GM19023 (cell line): ENCODE measurements at regions not wholly inside any gene's neighbourhood (a gene's known extent, or its start where the extent isn't known, plus 50 kb on each side); places are given as distances from the start of the nearest gene placed in this dataset.
"Not testable (repeated sequence)": the region's sequence is repeated elsewhere in the genome, so short reads cannot be mapped to it uniquely, and the experiment has no call there.

ENCODE experiments used
- ATAC-seq: cut with Tn5 transposase; IDR thresholded peaks from one replicate; pipeline ENCODE4 v1.9.1; 2021; ENCODE audit warnings: mild to moderate bottlenecking, moderate library complexity; ENCODE audit not compliant: unreplicated experiment

DNA sequence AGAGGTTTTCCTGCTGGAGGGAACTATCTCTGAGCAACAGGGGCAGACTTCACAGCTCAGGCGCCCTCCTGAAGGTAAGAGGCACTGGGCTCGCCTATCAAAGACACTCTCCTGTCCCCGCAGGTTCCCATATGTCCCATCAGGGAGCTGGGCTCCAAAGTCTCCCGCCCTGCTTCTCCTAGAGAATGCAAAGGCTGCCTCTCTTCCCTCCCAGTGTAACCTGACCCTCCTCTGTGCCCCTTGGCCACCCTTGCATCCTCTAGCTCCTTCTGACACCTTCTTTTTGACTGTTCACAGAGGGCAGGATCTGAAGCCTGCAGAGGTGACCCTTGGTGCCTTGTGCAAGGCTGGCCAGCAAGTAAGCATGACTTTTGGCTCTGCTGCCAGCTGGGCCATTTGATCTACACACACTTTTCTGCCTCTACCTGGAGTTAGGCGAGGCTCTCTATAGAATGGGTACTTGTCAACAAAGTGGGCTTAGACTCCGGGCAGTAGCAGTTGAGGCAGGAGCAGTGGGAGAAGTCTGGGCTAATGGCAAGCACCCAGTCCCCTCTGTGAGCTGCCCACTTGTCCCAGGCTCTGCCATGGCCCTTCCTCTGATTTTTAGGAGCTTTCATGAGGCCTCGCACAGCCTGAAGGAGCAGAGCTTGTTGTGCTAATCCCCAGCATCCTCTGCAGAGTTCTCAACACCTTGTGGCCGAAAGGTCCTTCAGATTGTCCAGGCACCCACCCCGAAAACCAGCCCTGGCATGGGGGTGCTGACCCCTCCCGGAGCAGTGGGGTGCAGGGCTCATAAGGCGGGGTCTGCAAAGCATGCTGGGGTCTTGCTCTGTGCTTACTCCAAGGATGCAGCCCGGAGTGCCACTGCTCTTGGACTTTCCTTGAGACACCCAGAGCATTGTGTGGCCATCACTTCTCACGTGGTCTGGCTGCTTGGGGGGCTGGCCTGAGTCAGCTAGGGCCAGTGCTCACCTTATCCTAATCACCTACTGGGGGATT is 122.9 kb downstream of the METRNL start:
- no peak for ATAC-seq

DNA sequence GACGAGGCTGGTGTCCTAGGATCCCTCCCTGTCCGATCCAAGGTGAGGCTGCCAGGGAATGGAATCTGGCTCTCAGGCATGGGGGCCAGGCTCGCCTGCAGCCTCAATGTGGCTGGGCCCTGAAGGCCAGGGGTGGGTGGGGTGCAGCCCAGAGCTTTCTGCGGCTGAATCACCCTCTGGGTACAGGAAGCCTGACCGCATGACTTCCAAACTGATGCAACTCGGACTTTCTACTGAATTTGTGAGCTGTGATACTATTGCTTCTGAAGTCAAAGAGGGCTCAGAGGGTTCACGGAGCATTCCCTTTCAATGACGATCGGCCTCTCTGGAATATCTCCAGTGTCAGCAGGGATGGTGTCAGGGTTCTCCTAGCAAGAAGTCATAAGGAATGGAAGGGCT is 123.7 kb downstream of the METRNL start:
- no peak for ATAC-seq

DNA sequence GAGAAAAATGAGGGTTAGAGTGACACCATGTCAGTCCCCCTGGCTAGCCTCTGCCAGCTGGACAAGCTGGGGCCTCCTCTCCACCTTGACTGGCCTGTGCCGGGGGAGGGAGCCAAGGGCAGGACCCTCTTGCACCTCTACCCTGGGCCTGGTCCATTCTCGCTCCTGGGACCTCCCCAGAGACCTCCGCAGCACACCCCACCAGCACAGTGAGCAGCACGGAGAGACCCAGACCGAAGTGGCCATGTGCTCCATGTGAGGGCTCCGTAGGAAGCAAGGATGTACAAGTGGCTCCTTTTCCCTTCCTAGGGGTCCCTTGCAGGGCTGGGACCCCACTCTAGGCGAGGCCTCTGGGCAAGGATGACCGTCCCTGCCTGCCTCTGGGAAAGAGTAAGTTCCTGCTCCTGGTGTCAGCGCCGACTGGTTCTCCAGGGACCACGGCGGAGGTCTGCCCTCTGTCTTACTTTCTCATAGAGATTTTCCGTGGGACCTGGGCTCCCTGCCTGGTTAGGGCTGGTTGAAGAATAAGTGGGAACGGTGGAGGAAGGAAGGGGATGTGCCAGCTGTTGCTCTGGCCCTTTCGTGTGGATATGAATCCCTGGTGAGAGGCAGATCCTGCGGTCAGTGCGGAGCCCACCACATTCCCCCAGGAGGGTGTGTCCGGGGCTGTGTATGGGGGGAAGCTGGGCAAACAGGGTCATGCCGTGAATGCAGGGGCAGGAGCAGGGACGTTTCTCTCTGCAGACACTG is 124.2 kb downstream of the METRNL start:
- ATAC-seq: no peak

DNA sequence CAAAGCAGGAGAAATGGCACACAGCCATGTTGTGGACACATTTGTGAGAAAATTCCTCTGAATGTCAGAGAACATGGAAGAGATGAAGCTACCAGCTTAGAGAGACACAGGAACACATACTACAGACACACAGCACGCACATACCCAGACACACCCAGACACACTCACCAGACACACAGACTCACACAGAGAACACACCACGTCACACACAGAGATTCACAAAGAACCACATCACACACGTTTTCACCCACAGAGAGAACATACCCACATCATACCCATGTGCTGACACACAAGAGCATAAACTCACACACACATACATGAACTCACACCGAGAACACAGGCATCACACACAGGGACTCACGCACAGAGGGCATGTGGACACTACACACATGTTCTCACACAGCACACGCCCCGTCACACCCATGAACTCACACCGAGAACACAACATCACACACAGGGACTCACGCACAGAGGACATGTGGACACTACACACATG is 124.9 kb downstream of the METRNL start:
- no peak for ATAC-seq

DNA sequence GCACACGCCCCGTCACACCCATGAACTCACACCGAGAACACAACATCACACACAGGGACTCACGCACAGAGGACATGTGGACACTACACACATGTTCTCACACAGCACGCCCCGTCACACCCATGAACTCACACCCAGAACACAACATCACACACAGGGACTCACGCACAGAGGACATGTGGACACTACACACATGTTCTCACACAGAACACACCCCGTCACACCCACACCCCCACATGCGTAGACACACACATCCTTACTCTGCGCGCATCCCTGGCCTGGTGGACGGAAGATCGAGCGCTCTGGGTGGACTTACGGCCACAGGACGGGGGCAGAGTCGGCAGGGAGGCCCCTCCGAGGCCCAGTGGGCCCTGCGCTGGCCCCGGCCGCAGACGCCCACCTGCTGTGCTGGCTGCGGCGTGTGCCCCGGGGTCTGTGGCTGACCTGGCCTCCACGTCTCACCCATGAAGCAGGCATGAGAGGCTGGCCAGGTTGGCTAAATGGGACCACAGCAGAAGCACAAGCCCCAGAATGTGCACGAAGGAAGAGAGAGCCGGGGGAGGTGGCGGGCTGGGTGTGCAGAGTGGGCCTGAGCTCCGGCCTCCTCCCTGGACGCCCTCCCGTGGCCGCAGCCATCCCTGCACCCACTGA is 125.5 kb downstream of the METRNL start:
- not testable (repeated sequence) for ATAC-seq

DNA sequence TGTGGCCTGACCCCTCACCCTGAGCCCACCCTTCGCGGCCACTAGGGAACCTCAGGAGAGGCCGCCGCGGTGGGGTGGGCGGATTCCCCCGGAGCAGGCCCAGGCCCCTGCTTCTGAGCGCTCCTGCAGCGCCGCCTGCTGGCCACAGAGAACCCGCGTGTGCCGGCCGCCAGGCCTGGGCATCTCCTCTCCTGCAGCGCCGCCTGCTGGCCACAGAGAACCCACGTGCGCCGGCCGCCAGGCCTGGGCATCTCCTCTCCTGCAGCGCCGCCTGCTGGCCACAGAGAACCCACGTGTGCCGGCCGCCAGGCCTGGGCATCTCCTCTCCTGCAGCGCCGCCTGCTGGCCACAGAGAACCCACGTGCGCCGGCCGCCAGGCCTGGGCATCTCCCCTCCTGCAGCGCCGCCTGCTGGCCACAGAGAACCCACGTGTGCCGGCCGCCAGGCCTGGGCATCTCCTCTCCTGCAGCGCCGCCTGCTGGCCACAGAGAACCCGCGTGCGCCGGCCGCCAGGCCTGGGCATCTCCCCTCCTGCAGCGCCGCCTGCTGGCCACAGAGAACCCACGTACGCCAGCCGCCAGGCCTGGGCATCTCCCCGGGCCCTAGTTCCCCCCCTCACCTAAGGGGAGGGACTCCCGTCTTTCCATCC is 126.1 kb downstream of the METRNL start:
- ATAC-seq: not testable (repeated sequence)

DNA sequence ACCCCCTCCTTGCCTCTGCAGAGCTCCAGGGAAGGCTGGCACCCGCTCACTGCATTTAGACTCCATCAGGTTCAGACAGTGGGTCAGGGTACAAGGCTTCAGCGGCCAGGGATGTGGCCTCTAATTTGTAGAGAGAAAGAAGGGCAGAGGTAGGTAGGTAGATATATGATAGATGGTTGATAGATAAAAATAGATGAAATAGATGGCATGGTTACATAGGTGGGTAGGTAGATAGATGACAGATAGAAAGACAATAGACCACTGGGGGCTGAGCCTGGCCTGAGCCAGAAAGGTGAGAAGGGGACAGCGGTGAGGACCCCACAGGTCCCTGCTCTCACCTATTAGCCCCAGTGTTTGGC is 126.6 kb downstream of the METRNL start:
- ATAC-seq: not testable (repeated sequence)

DNA sequence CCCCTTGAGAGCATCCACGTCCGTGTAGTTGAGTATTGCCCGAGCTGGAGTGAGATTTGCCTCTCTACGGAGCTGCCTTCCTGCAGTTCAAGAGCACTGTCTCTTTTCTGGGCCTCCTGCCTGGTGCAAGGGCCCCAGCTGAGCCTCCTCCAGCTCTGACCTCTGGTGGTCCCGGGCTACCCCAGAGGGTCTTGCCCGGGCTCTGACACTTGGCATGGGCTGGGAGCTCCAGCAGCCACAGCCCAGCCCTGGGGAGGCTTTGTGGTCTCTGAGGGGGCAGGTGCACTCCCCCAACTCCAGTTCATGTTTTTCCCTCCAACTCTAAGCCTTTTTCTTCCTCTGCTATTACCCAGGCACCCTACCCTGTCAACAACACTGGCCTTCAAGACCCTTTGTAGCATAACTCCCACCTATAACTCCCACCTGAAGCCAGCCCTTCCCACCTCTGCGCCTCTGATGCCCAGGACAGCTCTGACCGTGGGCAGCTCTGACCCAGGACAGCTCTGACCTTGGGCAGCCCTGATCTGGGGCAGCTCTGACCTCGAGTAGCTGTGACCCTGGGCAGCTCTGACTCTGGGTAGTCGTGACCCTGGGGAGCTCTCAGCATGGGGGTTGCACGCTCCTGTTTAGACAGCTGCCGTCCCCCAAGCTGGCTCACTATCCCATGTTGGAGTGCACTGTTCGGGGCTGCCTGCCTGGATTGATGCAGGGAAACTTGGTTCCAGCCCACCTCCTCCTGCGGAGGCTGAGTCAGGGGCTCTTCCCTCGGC is 127.6 kb downstream of the METRNL start:
- not testable (repeated sequence) for ATAC-seq

DNA sequence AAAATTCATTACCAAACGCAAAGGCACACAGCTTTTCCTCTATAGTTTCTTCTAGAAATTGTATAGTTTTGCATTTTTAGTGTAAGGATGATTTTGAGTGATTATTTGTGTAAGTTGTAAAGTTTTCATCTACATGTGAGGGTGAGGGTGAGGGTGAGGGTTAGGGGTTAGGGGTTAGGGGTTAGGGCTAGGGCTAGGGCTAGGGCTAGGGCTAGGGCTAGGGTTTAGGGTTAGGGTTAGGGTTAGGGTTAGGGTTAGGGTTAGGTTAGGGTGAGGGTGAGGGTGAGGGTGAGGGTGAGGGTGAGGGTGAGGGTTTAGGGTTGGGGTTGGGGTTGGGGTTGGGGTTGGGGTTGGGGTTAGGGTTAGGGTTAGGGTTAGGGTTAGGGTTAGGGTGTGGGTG is 167.6 kb downstream of the METRNL start:
- not testable (repeated sequence) for ATAC-seq
